Progenitor cell of endocrine pancreas (in vitro differentiated cells): ENCODE measurements at regions not wholly inside any gene's neighbourhood (a gene's known extent, or its start where the extent isn't known, plus 50 kb on each side); places are given as distances from the start of the nearest gene placed in this dataset.

ENCODE experiments used
- DNase-seq: peaks from one replicate; pipeline ENCODE4 v3.0.0; 2021; ENCODE audit warnings: low spot score; ENCODE audit not compliant: unreplicated experiment
- H3K27ac Mint-ChIP-seq: 2 replicates; pipeline ENCODE4 v1.8.0; 2021; ENCODE audit warnings: mild to moderate bottlenecking, moderate library complexity, mixed read lengths
- H3K27me3 Mint-ChIP-seq: 2 replicates; pipeline ENCODE4 v1.8.0; 2021; ENCODE audit warnings: mixed read lengths
- H3K36me3 Mint-ChIP-seq: 2 replicates; pipeline ENCODE4 v1.8.0; 2022; ENCODE audit warnings: mixed read lengths; ENCODE audit not compliant: insufficient read depth
- H3K4me1 Mint-ChIP-seq: 2 replicates; pipeline ENCODE4 v1.8.0; 2021; ENCODE audit warnings: low read depth, mixed read lengths
- H3K4me3 Mint-ChIP-seq: 2 replicates; pipeline ENCODE4 v1.8.0; 2021; ENCODE audit warnings: low read depth, mild to moderate bottlenecking, moderate library complexity, mixed read lengths
- H3K9me3 Mint-ChIP-seq: 2 replicates; pipeline ENCODE4 v1.8.0; 2021; ENCODE audit warnings: low read depth, mixed read lengths
- CTCF ChIP-seq: fragments of 200-600 bp; sonication (generic); IDR thresholded peaks from one replicate; pipeline ENCODE4 v1.5.0; 2021; ENCODE audit warnings: antibody characterized with exemption, mild to moderate bottlenecking; ENCODE audit not compliant: unreplicated experiment

GRCh38 chr3:152916753-152917279 is 81.9 kb downstream of the P2RY1 start:
- TF ChIP-seq CTCF, result no peak
- Mint-ChIP-seq H3K27me3 (peaks cover 9% of the 10 kb centered on the region), H3K27ac (peak overlapping the region; percentile 31), H3K9me3 (no peaks in the 10 kb centered on the region), H3K36me3 (no peaks in the 10 kb centered on the region), H3K4me3 (no peak overlapping the region), H3K4me1 (peaks cover 11% of the 10 kb centered on the region)
- no peak for DNase-seq

- DNase-seq, result no peak
- Mint-ChIP-seq H3K9me3 (no peaks in the 10 kb centered on the region), H3K4me3 (no peak overlapping the region), H3K27me3 (no peaks in the 10 kb centered on the region), H3K36me3 (no peaks in the 10 kb centered on the region), H3K27ac (no peak overlapping the region), H3K4me1 (no peaks in the 10 kb centered on the region)
- TF ChIP-seq CTCF, result no peak
Measured at GRCh38 chr3:152921351-152921750, 86.4 kb downstream of the P2RY1 start.

GRCh38 chr3:152922554-152922953 is 87.6 kb downstream of the P2RY1 start:
- Mint-ChIP-seq H3K9me3 (no peaks in the 10 kb centered on the region), H3K27ac (no peak overlapping the region), H3K27me3 (no peaks in the 10 kb centered on the region), H3K36me3 (no peaks in the 10 kb centered on the region), H3K4me3 (no peak overlapping the region), H3K4me1 (no peaks in the 10 kb centered on the region)
- DNase-seq, result no peak
- TF ChIP-seq CTCF, result no peak

- Mint-ChIP-seq H3K36me3 (no peaks in the 10 kb centered on the region), H3K4me3 (no peak overlapping the region), H3K9me3 (no peaks in the 10 kb centered on the region), H3K27me3 (no peaks in the 10 kb centered on the region), H3K27ac (no peak overlapping the region), H3K4me1 (no peaks in the 10 kb centered on the region)
- no peak for TF ChIP-seq CTCF
- DNase-seq, result no peak
Measured at GRCh38 chr3:152927131-152927530, 92.2 kb downstream of the P2RY1 start.

- no peak overlapping the region for H3K4me3 Mint-ChIP-seq
- DNase-seq, result no peak
- H3K4me1 Mint-ChIP-seq, result no peaks in the 10 kb centered on the region
- H3K27me3 Mint-ChIP-seq, result no peaks in the 10 kb centered on the region
- no peak for TF ChIP-seq CTCF
- H3K36me3 Mint-ChIP-seq, result no peaks in the 10 kb centered on the region
- H3K9me3 Mint-ChIP-seq, result no peaks in the 10 kb centered on the region
- H3K27ac Mint-ChIP-seq, result no peak overlapping the region
Measured at GRCh38 chr3:152930516-152930915, 95.6 kb downstream of the P2RY1 start.
